Ishikawa (cell line): ENCODE measurements at regions not wholly inside any gene's neighbourhood (a gene's known extent, or its start where the extent isn't known, plus 50 kb on each side); places are given as distances from the start of the nearest gene placed in this dataset.

ENCODE experiments used
- CEBPB ChIP-seq: IDR thresholded peaks from 2 replicates; pipeline ENCODE4 v1.6.1; 2012
- CREB1 ChIP-seq: IDR thresholded peaks from 2 replicates; pipeline ENCODE4 v1.6.1; 2012; ENCODE audit warnings: low read depth
- EGR1 ChIP-seq: IDR thresholded peaks from 2 replicates; pipeline ENCODE4 v1.6.1; 2012
- EP300 ChIP-seq: IDR thresholded peaks from 2 replicates; pipeline ENCODE4 v1.6.1; 2012; ENCODE audit warnings: borderline replicate concordance
- MAX ChIP-seq: IDR thresholded peaks from 2 replicates; pipeline ENCODE4 v1.6.1; 2012
- NFIC ChIP-seq: IDR thresholded peaks from 2 replicates; pipeline ENCODE4 v1.6.1; 2012
- RAD21 ChIP-seq: IDR thresholded peaks from 2 replicates; pipeline ENCODE4 v1.6.1; 2012; ENCODE audit warnings: low read depth
- REST ChIP-seq: IDR thresholded peaks from 2 replicates; pipeline ENCODE4 v1.6.1; 2012; ENCODE audit warnings: low read depth, mild to moderate bottlenecking
- TAF1 ChIP-seq: IDR thresholded peaks from 2 replicates; pipeline ENCODE4 v1.6.1; 2012; ENCODE audit warnings: low read depth, mild to moderate bottlenecking
- TEAD4 ChIP-seq: IDR thresholded peaks from 2 replicates; pipeline ENCODE4 v1.6.1; 2012
- USF1 ChIP-seq: IDR thresholded peaks from 2 replicates; pipeline ENCODE4 v1.6.1; 2012
- YY1 ChIP-seq: IDR thresholded peaks from 2 replicates; pipeline ENCODE4 v1.6.1; 2012; ENCODE audit warnings: low read depth

- TF ChIP-seq NFIC: no peak
- no peak for TF ChIP-seq YY1
- TF ChIP-seq CREB1: no peak
- no peak for TF ChIP-seq MAX
- no peak for TF ChIP-seq TEAD4
- no peak for TF ChIP-seq REST
- TF ChIP-seq EGR1: no peak
- TF ChIP-seq USF1: no peak
- TF ChIP-seq TAF1: no peak
- no peak for TF ChIP-seq RAD21
- no peak for TF ChIP-seq EP300
- TF ChIP-seq CEBPB: no peak
These were observed 429.0 kb downstream of the ZNF608 start for GRCh38 chr5:124317451-124317850.
